HG02981 (cell line): ENCODE measurements at regions not wholly inside any gene's neighbourhood (a gene's known extent, or its start where the extent isn't known, plus 50 kb on each side); places are given as distances from the start of the nearest gene placed in this dataset.

ENCODE experiments used
- ATAC-seq: cut with Tn5 transposase; IDR thresholded peaks from one replicate; pipeline ENCODE4 v1.9.1; 2021; ENCODE audit warnings: mild to moderate bottlenecking, moderate library complexity; ENCODE audit not compliant: unreplicated experiment

- no peak for ATAC-seq
These were observed 234.5 kb upstream of the PRDM1 start for GRCh38 chr6:105851606-105852005.

DNA sequence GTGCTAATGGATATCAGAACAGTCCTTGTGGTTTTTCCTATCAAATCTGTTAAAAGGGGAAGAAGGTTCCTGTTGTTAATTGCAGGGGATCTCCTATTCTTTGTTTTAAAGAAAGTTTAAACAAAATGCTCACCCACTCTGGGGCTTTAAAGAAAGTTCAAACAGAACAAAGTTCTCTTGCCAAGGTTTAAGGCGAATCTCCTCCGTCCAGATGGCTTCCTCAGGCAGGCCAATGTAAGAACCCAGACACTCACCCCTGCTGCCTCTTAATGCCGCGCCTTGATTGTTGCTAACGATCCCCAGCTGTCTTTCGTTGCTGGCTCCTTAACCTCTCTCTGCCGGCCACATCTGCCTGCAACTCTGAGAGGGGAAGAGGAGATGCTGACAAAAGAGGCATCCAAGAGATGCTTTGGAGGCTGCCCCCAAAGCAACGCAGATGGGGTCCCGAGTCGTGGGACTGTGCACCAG lies 235.0 kb upstream of the PRDM1 start:
- ATAC-seq = no peak

DNA sequence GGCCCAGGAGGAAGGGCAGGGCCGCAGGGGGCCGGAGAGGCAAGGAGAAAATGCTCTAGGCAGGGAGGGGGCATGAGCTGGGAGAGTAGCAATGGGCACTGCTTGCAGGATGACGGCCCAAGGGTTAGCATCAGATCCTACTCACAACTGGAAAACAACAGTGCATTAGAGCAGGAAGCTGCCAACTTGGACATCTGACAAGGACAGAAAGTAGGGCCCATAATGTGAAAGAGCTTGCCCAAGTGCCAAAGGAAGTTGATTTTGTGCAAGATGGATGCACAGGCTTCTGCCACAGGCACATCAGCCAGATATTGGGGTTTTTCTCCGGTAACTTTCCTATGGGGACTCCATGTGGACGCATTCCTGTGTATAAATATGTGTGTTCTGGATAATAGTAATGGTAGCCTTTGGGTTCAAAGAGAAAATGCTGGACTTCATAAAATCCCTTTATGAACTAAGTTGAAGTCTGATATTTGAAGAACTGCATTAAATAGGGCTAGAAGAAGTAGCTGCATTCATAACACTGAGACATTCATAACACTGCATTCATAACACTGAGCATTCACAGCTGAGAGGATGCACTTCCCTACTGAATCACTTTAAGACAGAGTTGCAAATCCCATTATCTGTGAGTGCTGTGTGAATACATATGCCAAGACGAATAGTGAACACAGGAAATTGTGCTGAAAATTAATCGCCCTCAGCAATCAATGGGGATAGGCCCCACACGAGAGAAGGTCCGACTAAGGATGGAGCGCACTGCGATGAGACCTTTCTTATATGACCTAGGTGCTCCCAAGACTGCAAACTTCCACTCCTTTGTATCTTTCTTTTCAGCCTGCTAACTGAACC lies 235.6 kb upstream of the PRDM1 start:
- no peak for ATAC-seq

DNA sequence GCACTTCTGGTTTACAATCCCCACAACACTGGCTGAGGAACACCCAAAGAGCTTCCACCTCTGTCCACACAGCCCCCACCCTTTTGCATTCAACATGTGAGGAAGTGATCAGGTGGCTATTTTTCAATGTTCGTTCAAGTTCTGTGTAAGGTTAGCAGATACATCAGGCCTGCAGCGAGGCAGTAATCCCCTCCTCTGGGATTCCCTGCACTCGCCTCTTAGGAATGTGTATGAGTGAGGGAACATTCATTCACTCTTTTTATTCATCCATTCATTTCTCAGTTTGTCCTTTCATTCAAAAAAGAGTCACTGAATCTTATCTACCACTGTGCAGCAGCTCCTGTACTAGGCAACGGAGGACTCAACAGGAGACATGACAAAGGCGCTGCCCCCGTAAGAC lies 236.4 kb upstream of the PRDM1 start:
- ATAC-seq = no peak

GRCh38 chr6:105847433-105847832 lies 238.7 kb upstream of the PRDM1 start:
- ATAC-seq = no peak

DNA sequence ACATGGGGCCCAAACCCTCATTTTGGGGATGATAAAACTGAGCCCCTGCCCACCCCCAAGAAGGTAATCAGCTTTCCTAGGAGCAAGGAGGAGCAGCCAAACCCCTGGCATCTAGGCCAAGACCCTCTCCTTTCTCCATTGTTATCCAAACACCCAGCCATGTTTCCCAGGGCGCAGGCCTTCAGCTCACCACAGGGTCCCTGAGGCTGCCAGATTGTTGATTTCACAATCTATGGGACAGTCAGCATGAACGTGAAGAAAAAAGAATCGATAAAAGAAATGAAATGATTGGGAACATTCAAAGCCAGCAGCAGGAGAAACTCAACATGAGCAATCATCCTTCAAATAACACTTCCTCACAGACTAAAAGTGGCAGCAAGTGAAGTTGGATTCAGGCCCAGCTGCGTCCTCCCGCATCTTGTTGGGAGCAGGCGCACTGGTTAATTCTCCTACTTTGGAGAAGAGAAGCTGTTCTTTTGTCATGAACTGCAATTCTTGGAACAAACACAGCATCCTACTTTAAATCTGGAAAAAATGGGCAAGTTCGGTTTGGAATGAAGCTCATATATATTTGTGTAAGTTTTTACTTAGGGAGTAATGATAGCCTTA lies 241.8 kb upstream of the PRDM1 start:
- no peak for ATAC-seq

DNA sequence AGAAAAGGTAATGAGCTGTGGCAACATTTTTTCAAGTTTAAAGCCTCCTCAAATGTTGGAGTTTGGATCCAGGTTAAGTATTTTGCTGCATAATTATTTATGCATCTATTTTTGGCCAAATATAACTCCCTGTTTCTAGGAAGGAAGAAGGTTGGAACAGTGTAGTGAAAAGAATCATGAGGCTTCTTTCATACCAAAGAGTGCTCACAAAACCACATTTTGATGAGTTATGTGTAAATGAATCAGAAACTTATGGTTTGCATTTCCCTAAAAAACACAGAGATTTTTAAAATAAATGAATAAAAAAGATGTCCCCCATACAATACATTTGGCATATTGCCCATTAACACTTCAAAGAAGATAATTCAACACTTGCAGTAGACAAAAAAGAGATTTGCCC lies 246.9 kb upstream of the PRDM1 start:
- ATAC-seq = no peak

DNA sequence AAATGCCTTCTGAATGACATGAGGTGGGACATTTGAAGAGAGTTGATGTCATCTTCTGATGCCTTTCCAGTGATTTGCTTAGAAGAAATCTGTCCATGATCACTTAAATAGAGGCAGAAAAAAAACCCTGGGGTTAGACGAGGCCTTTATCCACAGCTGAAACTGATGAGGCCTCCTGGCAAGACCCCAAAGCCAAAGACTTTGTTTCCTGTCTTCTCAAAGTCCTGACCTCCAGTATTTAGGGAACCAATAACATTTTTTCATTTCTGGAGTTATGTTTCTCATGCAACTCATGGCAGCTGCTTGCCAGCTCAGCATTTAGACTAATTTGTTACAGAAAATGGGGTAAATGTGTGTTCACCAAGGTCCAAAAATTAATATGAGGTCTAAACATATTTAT lies 248.0 kb upstream of the PRDM1 start:
- no peak for ATAC-seq

DNA sequence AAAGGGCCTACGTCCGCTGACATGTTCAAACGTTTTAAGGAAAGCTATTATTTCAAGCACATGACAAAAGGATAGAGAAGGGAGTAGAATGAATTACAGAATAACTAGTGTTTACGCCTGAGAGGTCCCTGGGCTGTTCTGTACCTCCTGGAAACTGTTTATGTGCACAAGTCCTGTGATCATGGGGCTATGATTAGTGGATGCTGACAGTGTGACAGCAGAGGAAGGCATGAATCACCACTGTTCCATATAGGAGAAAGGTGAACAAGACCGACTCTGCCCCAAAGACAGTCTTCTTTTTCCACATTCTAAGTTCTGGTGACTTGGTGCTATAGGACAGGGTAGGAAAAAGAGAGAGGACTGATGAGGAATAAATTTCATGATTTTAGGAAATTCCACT lies 249.2 kb upstream of the PRDM1 start:
- ATAC-seq = no peak

GRCh38 chr6:105836379-105836778 lies 249.8 kb upstream of the PRDM1 start:
- no peak for ATAC-seq

DNA sequence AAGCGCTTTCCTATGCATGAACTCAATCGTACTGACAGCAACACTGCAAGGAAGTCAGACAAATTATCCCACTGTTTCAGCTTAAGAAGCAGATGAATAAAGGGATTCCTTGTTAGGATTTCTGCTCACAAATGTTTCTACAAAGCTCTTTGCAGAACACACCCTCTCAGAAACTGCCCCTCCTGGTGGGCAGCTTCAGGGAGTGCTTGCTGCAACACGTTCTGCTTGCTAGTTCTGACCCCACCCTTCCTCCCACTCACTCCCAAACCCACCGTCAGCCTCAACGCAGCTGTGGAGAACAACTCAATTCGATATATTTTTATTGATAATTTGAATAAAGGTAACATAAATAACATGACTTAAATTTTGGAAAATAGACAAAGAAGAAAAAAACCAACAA lies 250.8 kb upstream of the PRDM1 start:
- ATAC-seq = no peak

DNA sequence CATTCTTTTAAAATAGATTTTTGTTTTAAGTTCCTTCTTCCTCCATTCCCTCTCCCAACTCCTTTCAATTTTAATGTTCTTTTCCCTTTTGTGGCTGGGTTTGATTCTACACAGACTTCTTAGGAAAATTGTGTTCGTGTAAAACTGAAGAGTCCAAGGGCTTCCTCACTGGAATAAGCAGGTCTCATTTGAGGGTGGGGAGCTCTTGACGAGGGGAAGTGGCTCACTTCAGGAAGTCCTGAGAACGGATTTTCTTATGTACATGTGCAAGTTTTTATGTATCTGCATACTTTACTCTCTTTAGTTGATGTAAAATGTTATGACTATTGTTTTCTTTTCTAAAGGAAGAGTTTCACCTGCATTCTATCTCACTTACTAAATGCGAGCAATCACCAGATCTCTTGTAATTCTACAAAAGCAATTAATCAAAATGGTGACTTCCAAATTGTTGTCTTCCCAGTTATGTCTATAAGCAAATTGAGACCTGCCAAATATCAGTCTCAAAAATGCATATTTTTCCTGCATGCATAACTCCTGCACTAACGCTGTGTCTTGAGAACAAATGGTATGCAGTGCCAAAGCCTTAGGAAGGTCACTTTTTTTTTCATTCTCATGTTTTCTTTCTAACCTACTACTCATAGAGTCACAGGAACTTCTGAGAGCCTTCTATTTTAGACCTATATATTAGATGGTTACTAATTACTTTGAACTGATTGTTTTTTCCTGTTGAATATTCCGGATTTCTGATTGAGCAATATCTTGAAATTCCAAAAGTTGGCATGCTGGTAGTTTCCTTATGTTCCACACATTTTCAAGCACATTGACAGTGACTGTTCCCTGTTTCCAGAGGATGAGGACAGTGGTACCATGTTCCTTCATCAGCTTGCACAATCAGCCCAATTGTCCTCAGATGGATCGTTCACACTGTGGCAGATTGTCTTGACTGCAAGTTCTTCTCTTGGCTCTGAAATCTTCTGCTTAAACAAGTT lies 251.9 kb upstream of the PRDM1 start:
- no peak for ATAC-seq

GRCh38 chr6:105832313-105832761 lies 253.8 kb upstream of the PRDM1 start:
- ATAC-seq = no peak

DNA sequence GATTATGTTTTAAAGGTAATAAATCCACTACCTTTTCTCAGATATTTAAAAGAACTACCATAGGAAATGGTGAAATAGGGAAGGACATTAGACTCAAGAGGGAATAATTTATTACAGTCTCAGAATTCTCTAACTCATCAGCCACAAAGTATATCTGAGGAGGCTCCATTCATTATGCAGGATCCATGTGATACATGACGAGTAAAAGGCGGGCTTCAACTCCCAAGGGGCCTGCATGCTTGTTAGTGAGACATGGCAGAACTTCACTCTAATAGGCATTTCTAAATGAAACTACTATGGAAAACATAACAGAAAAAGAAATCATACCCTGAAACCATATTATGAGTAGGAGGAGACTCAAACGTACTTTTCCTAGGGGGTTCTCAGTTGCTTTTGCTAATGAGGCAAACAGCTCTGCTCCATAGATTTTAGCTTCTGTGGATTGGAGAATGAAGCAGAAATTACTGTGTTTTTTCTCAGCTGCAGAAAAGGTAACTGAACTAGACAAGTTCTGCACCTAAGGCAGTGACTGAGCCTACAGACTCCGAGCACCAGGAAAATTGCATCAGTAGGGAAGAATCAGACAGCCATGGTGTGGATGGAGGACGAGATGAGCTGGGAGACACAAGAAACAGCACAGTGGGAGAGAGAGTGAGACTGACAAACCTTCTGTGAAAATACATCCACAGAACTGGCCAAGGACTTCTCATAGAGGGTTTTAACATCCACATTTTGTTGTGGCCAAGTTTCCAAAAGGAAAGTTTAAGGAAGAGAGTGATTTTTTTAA lies 254.6 kb upstream of the PRDM1 start:
- no peak for ATAC-seq

- ATAC-seq = no peak
These were observed 260.9 kb upstream of the PRDM1 start for GRCh38 chr6:105825210-105825609.

DNA sequence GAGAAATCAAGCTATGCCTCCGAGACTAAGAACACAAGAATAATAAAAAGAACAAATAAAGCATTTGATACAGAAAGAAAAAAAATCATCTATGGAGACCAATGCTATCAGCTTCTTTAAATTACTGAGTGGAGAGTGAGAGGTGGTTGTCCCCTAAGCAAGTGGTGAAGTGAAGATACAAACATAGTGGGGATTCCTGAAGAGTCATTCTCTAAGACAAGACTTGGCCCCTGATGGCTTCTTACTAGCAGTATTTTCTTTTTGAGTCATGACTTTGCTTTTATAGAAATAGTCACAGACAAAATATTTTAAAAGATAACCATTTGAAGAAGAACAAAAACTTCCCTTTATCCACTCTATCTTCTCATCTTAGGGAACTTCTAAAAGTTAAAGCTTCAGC lies 261.4 kb upstream of the PRDM1 start:
- ATAC-seq = no peak

DNA sequence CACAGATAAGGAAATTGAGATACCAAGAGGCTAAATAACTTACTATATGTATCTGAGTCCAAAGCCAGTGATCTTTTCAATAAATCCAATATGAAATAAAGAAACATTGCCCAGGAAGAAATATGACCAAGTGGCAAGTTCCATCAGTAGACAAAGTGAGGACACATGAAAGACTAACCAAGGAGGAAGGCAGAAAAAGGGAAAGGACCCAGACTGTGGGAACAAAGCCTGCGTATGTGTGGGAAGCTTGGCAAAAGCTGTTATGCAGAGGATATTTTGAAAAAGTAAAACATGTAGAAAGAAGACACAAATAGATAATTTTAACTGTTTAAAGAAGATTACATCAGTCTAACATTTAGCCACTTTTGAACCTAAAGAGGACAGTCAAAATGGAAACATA lies 264.4 kb upstream of the PRDM1 start:
- no peak for ATAC-seq

DNA sequence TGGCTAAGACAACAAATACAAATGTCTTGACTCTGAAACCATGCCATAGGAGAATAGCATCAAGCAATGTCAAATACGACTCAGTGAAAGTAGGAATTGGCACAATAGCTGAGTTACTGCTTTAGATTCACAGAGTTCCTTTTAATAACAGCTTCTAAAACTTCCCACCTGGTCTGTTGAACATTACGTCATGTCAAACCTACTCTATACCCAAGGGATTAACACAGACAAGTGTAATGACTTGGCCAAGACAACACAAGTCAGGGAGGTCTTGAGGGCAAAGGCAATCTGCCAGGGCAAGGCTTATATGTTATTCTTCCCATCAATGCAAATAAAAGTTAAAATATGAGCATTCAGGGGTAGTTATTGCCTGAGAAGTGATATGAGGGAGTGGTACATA lies 265.1 kb upstream of the PRDM1 start:
- no peak for ATAC-seq

DNA sequence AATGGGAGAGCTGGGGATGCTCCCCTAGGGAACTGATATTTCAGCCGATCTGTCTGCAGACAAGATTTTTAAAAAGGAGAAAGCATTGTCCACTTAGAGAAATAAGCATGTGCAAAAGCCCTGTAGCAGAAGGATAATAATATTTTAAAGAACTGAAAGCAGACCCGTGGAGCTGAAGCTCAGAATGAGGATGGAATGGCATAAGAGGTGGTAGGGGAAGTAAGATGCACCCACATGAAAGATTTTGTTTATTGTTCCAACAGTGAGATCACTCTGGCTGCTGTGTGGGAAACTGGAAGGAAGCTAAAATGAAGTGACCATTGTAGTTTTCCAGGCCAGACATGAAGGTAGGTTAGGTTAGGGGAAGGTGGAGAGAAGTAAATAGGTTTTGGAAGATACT lies 266.4 kb upstream of the PRDM1 start:
- no peak for ATAC-seq

GRCh38 chr6:105818505-105818904 lies 267.6 kb upstream of the PRDM1 start:
- no peak for ATAC-seq
